MCF 10A (cell line): ENCODE measurements at regions not wholly inside any gene's neighbourhood (a gene's known extent, or its start where the extent isn't known, plus 50 kb on each side); places are given as distances from the start of the nearest gene placed in this dataset.

ENCODE experiments used
- BruUV-seq: library from RNA; stranded (reverse); fragments of 400-500 nt; replicated peaks from 2 replicates; lab custom pipeline; 2021; lab: Mats Ljungman, UMichigan
- CTCF ChIA-PET: fragments of 300-600 bp; sonication (Branson Sonifier 250); formaldehyde crosslinking; extraction: SDS; loops from one replicate; lab custom pipeline; 2021; ENCODE audit warnings: antibody characterized with exemption, inconsistent platforms; lab: Yijun Ruan, JAX
- POLR2A ChIA-PET: fragments of 300-600, 350-650 bp; sonication (Branson Sonifier 250); formaldehyde crosslinking; extraction: SDS; loops from one replicate; lab custom pipeline; 2020; ENCODE audit warnings: antibody characterized with exemption, inconsistent platforms; lab: Yijun Ruan, JAX
- DNase-seq: peaks from one replicate; pipeline ENCODE4 v3.0.0-alpha.2; 2018; ENCODE audit not compliant: unreplicated experiment
- H3K27ac Mint-ChIP-seq: one replicate; pipeline ENCODE4 v1.8.0; 2022; ENCODE audit warnings: mild to moderate bottlenecking, low read depth, mixed read lengths; ENCODE audit not compliant: unreplicated experiment
- H3K27me3 Mint-ChIP-seq: one replicate; pipeline ENCODE4 v1.8.0; 2022; ENCODE audit warnings: mixed read lengths; ENCODE audit not compliant: insufficient read depth, unreplicated experiment
- H3K36me3 Mint-ChIP-seq: one replicate; pipeline ENCODE4 v1.8.0; 2022; ENCODE audit warnings: mild to moderate bottlenecking, moderate library complexity, mixed read lengths; ENCODE audit not compliant: insufficient read depth, unreplicated experiment
- H3K4me1 Mint-ChIP-seq: one replicate; pipeline ENCODE4 v1.8.0; 2022; ENCODE audit warnings: mixed read lengths; ENCODE audit not compliant: insufficient read depth, unreplicated experiment
- H3K4me3 Mint-ChIP-seq: one replicate; pipeline ENCODE4 v1.8.0; 2022; ENCODE audit warnings: mild to moderate bottlenecking, moderate library complexity, mixed read lengths; ENCODE audit not compliant: unreplicated experiment
- H3K9me3 Mint-ChIP-seq: one replicate; pipeline ENCODE4 v1.8.0; 2022; ENCODE audit warnings: mixed read lengths; ENCODE audit not compliant: unreplicated experiment
- intact Hi-C: fragments of 100-400 bp; cut with micrococcal nuclease; formaldehyde crosslinking; loops from 2 replicates; pipeline ENCODE4 v1.14.1; 2022
- TF ChIP-seq, protein P1 (sequence below): fragments of 200-600 bp; IDR thresholded peaks from one replicate; pipeline ENCODE4 v1.8.0; 2022; ENCODE audit warnings: antibody characterized with exemption, mild to moderate bottlenecking; ENCODE audit not compliant: unreplicated experiment

DNA sequence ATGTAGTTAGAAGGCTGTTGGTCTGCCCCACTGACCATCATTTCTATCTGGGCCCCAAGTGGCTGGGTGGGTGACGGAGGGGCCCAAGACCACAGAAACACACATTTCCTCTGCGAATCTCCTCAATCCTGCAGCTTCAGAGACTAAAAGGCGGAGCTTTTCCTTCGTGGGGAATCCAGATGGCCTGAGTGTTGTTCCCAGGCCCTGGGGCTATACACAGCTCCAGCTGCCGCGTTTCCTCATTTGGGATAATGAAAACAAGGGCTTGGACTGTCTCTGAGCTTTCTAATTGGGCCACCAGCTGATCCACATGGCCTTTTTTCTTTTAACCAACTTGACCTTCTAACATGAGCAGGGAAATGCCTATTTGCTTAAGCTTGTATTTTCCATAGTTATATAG is 339.9 kb downstream of the CXCL12 start:
- no TSS peak for BruUV-seq
- no peak overlapping the region for H3K27ac Mint-ChIP-seq
- ChIA-PET CTCF (interaction anchor here (0.6 kb wide), 1 partner anchor 374 kb away, joined by 3 read pairs; no protein-coding TSS in a partner anchor), POLR2A (no interaction called here)
- H3K36me3 Mint-ChIP-seq = peaks cover 6% of the 10 kb centered on the region
- H3K27me3 Mint-ChIP-seq = peaks cover 46% of the 10 kb centered on the region
- intact Hi-C loops = no loop called here
- no peak for DNase-seq
- H3K4me3 Mint-ChIP-seq = no peak overlapping the region
- no peaks in the 10 kb centered on the region for H3K9me3 Mint-ChIP-seq
- peaks cover 8% of the 10 kb centered on the region for H3K4me1 Mint-ChIP-seq
- TF ChIP-seq, protein P1, sequence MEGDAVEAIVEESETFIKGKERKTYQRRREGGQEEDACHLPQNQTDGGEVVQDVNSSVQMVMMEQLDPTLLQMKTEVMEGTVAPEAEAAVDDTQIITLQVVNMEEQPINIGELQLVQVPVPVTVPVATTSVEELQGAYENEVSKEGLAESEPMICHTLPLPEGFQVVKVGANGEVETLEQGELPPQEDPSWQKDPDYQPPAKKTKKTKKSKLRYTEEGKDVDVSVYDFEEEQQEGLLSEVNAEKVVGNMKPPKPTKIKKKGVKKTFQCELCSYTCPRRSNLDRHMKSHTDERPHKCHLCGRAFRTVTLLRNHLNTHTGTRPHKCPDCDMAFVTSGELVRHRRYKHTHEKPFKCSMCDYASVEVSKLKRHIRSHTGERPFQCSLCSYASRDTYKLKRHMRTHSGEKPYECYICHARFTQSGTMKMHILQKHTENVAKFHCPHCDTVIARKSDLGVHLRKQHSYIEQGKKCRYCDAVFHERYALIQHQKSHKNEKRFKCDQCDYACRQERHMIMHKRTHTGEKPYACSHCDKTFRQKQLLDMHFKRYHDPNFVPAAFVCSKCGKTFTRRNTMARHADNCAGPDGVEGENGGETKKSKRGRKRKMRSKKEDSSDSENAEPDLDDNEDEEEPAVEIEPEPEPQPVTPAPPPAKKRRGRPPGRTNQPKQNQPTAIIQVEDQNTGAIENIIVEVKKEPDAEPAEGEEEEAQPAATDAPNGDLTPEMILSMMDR = no peak

DNA sequence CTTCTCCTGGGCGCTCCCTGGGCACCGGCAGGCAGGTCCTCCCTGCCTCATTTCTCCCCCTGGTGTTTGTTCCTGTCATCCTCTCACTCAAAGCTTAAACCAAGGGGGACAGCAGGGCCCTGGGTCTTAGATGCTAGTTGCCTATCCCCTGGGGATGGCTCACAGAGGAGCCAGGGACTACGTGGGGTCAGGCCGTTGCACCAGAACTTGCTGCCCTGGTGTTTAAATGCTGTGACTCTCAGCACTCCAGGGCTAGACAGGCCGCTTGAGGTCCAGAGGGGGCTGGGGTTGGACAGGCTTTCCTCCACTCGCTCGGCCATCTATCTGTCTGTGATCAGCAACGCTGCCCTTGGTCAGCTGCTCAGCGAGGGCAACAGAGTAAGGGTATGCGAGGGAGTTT is 340.3 kb downstream of the CXCL12 start:
- Mint-ChIP-seq H3K36me3 (peaks cover 6% of the 10 kb centered on the region), H3K4me3 (no peak overlapping the region), H3K27ac (no peak overlapping the region), H3K4me1 (peaks cover 8% of the 10 kb centered on the region), H3K9me3 (no peaks in the 10 kb centered on the region), H3K27me3 (peaks cover 44% of the 10 kb centered on the region)
- ChIA-PET CTCF (no interaction called here), POLR2A (no interaction called here)
- no peak for DNase-seq
- intact Hi-C loops = no loop called here
- TF ChIP-seq, protein P1 = no peak
- BruUV-seq = no TSS peak

DNA sequence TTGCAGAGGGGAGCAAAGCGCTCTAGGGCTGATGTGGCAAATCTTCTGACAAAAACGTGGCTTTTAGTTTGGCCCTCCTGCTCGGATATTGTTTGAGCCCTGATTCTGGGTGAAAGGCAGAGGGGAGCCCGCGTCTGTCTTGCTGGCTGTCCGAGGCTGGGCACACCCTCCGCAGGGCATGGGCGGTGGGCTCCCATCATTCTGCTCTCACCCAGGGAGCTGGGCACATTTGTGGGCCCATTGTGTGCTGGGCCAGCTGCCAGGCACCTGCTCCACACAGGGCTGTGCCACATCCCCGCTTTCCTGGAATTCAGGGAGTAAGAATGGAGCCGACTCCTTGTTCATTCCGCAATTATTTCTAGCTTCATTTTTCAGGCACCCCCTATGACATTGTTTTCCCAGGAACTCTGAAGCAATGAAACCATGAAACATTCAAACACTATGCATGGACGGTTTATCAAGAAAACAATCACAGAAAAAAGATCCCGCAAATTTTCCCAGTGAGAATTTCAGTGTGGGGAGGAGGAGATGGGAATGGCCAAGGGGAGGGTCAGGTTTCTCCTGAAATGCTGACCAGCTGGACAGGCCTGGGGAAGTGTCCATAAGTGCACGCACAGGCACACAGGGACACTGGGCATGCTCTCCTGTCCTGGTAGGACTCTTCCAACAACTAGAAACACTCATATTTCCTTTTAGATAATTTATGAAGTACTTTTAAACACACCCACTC is 341.1 kb downstream of the CXCL12 start:
- TF ChIP-seq, protein P1 = no peak
- H3K9me3 Mint-ChIP-seq = no peaks in the 10 kb centered on the region
- ChIA-PET CTCF (interaction anchor here (0.5 kb wide), 1 partner anchor 571 kb away, joined by 3 read pairs; no protein-coding TSS in a partner anchor), POLR2A (no interaction called here)
- no peak for DNase-seq
- H3K4me1 Mint-ChIP-seq = peaks cover 8% of the 10 kb centered on the region
- intact Hi-C loops = no loop called here
- no peak overlapping the region for H3K4me3 Mint-ChIP-seq
- BruUV-seq = no TSS peak
- H3K27ac Mint-ChIP-seq = no peak overlapping the region
- H3K36me3 Mint-ChIP-seq = peaks cover 6% of the 10 kb centered on the region
- peaks cover 41% of the 10 kb centered on the region for H3K27me3 Mint-ChIP-seq

DNA sequence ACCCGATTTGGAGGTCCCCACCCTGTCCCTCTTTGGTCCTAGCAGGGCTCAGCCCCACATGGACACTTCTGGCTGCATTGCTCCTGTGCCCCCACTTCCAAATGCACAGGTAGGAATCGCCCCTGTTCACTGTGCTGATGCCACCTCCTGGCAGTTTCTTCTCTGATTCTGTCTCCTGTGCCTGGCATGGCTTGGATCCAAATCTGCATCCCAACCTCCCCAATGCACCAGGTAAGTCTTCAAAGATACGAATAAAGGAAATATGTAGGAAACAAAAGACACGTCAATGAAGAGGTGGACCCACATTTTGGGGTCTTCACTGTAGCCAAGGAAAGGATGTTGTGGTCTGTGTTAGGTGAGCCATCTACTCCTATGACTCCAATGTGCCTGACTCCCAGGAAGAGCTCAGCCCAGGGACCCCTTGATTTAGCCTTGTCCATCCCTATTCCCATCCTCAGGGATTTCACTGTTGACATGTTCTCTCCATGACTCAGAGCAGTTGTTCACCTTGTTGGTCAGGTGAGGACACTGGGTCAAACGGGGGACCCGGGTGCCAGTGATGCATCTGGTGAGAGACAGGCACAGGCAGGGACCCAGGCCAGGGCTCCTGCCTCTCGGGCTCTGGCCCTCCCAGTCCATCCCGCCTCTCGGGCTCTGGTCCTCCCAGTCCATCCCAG is 341.8 kb downstream of the CXCL12 start:
- ChIA-PET POLR2A (no interaction called here), CTCF (no interaction called here)
- H3K4me3 Mint-ChIP-seq = no peak overlapping the region
- no TSS peak for BruUV-seq
- H3K27ac Mint-ChIP-seq = no peak overlapping the region
- intact Hi-C loops = no loop called here
- peaks cover 8% of the 10 kb centered on the region for H3K4me1 Mint-ChIP-seq
- H3K9me3 Mint-ChIP-seq = no peaks in the 10 kb centered on the region
- DNase-seq = no peak
- H3K36me3 Mint-ChIP-seq = peaks cover 6% of the 10 kb centered on the region
- peaks cover 36% of the 10 kb centered on the region for H3K27me3 Mint-ChIP-seq
- TF ChIP-seq, protein P1 = no peak
